D341Med (cell line): ENCODE measurements at regions not wholly inside any gene's neighbourhood (a gene's known extent, or its start where the extent isn't known, plus 50 kb on each side); places are given as distances from the start of the nearest gene placed in this dataset.
A peak's percentile ranks its signal among the peaks of the same experiment; 100 is the strongest.
"Not testable (repeated sequence)": the region's sequence is repeated elsewhere in the genome, so short reads cannot be mapped to it uniquely, and the experiment has no call there.

ENCODE experiments used
- DNase-seq: peaks from one replicate; pipeline ENCODE4 v3.0.0; 2012; ENCODE audit warnings: low spot score

DNA sequence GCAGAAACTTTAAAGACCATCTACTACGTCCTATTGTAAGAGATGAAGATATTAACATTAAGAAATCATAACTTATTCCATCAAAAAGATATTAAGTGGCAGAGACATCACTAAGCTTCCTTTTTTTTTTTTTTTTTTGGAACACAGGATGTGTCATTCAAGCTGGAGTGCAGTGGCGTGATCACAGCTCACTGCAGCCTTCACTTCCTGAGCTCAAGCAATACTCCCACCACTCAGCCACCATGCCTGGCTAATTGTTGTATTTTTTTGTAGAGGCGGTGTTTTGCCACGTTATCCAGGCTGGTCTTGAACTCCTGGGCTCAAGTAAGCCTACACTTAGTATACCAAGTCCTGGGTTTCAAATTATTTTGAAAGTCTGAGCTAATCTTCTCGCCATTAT, 169.7 kb upstream of the KCTD7 start:
- DNase-seq, result not testable (repeated sequence)

DNA sequence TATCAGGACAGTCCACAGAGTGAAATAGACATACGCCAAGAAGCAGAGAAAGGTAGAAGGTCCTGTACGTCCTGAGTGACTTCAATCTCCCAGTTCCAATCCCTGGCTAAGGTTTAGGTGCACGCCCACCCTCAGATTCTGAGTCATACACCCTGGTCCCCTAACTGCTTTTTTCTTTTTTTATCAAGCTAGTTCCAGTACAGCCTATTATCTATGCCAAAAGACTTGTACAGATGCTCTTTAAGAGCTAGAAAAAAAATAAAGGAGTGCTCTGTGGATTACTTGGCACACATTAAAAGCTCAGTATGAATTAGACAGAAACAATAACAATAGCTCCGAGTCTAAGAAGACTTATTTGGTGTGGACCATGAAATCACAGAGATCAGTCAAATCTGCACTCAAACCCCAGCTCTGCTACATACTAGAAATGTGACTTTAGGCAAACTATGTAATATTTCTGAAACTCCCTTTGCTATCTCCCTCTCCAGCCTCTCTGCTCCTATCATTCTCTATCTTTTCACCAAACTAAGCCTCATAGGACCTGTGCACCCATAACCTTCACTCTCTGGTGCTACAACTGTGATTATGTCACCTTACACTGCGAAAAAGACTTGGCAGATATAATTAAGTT, 168.8 kb upstream of the KCTD7 start:
- DNase-seq, result not testable (repeated sequence)

DNA sequence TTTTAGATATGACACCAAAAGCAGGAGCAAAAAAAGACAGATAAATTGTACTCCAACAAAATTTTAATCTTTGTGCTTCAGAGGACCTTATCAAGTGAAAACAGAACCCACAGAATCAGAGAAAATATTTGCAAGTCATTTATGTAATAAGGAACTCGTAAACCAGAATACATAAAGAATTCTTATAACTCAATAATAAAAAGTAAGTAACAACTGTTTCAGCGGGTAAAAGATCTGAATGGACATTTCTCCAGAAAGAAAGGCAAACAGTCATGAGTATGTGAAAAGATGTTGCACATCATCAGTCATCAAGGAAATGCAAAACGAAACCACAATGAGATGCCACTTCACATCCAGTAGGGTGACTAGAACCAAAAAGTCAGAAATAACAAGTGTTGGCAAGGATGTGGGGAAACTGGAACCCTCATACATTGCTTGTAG, 167.7 kb upstream of the KCTD7 start:
- no peak for DNase-seq

DNA sequence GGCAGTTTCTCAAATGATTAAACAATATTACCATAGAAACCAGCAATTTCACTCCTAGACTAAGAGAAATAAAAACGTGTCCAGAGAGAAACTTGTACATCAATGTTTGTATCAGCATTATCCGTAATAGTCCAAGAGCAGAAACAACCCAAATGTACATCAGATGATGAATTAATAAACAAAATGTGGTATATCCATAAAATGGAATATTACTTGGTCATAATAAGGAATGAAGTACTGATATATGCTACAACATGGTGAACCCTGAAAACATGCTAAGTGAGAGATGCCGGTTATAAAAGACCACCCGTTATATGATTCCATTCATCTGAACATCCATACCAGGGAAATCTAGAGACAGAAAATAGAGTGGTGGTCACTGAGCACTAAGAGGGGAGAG, 167.3 kb upstream of the KCTD7 start:
- DNase-seq, result not testable (repeated sequence)

DNA sequence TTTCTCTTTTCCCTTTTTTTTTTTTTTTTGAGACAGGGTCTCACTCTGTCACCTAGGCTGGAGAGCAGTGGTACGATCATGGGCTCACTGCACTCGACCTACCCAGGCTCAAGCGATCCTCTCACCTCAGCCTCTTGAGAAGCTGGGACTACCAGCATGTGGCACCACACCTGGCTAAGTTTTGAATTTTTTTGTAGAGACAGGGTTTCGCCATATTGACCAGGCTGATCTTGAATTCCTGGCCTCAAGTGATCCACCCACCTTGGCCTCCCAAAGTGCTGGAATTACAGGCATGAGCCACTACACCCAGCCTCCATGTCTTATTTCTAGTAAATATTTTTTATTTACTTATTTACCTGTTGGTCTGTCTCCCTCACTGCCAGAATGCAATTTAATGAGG, 165.8 kb upstream of the KCTD7 start:
- DNase-seq, result not testable (repeated sequence)

DNA sequence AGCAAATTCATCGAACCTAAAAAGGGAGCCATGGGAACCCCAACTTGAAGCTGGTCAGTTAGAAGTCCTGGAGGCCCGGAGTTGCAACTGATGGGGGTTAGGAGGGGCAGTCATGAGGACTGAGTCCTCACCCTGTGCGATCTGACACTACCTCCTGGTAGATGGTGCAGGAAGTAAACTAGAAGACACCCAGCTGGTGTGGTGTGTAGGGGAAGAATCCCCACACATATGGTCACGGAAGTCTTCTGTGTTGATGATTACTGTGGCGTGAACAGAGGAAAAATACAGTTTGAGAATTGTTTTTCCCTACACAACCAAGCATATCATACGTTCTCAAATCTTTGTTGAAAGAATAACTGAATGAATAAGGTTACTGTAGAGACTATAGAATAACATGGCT, 164.6 kb upstream of the KCTD7 start:
- no peak for DNase-seq

DNA sequence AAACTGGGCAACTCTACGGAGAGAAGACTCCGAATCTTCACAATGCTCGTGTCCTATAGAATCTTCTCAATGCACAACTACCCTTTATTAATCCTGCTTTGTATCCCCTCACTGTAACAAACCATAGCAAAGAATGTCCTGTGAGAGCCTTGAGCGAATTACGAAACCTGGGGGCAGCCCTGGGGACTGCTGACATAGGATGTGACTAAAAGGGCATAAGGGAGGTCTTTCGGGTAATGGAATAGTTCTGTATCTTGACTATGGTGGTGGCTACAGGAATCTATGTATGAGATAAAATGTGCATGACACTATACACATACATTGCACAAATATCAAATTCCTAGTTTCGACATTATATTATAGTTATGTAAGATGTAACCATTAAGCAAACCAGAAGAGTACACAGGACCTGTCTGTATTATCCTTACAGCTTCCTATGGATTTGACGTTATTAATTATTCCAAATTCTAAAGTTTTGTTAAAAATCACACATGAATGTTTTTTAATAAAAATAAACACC, 162.5 kb upstream of the KCTD7 start:
- no peak for DNase-seq

DNA sequence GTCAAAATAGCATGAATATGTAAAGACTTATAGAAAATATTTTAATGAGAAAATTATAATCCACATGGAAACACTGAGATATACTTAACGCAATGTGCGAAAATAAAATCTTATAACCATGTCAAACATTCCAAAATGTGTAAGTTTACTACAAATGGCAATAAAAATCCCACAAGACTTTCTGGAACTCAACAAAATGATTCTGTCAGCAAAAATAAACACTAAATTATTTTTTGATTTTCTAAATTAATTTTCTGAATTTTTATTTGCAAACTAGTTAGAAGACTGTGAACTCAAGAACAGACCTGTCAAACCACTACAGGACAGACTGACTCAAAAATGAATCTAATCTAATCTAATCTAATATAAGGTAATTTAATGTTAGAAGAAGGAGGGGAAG, 160.8 kb upstream of the KCTD7 start:
- DNase-seq, result no peak

DNA sequence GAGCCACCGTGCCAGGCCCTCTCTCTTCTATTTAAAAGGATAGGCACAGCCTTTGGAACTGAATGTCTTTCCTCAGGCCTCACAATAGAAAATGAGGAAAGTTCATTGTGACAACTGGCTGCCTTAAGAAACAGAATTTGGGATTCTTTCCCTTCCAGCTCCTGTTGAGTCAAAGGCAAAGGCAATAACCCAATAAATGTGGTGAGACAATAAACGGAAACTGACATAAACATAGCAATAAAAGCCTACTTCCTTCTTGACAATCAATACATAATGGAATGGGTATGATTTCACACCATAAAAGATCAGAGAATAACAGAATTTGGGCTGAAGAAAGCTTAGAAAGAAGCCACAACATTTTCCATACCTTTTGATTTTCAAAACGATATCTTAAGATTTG, 155.6 kb upstream of the KCTD7 start:
- not testable (repeated sequence) for DNase-seq

DNA sequence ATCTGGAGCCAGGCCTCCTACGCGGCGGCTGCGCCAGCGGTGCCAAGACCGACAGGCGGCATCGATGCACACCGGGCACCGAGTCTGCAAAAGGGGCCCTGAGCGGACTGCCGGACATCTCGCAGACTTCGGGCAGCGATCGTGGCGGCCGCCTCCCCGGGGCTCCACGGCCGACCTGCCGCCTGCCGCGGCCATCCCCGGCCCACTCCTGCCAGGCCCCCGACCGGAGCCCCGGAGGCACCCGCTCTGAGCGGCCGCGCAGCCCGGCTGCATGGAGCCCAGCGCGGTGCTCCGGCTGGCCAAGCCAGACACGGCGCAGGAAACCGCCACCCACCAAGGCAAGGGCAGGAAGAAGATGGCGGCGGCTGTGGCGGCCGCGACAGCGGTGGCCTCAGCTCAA, 154.2 kb upstream of the KCTD7 start:
- DNase-seq, result peak; percentile 26

DNA sequence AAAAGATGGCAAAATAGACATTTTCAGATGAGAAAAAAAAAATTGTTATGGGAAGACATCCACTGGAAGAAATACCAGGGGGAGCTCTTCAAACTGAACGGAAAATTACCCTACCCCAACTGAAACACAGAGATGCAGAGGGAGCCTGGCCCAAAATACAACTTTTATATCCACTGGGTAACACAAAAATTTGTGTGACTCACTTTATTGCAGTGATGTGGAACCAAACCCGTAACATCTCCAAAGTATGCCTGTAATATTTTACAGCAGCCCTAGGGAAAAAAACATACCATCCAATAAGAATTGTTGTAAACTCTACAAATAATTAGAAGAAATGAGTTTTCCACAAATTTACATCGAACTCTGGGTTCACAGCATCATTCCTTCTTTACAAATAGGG, 152.6 kb upstream of the KCTD7 start:
- not testable (repeated sequence) for DNase-seq

DNA sequence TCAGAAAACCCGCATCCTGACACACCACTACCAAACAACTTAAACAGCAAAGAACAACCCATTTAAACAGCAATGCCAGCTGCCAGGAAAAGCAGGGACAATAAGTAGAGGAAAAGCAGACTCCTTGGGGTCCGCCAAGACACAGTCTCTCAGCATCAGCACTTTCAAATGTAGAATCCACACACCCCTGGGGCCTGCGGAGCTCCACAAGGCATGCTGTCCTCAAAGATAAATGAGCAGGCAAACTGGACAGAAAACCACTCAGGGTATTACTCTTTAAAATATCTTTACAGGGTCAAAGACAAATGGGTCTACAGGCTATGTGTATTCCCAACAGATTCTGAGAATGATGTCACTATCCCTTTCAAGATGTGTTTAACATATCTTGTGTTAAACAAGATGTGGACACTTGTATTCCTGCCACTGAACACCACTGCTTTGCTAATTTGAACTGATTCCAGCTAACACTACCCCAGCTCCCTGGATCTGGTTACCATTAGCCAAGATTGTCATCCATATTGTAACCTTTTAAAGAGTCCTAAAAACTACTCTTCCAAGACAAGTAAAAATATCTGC, 150.8 kb upstream of the KCTD7 start:
- DNase-seq, result not testable (repeated sequence)

DNA sequence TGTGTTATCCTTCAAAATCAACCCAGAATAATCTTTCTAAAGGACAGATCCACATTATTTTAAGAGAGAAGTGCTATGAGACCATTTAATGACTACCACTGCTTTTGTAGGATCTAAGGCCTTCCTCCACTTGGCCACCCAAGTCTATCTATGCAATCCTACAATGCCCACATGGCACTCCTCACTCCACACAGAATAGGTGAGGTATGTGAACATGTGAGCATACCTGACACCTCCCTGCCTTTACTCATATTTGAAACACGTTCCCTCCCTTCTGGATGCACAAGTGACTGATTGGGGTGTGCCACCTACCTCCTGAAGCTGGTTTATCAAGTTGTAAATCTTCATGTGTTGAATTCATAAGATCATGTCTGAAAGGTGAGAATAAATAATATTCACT, 147.5 kb upstream of the KCTD7 start:
- not testable (repeated sequence) for DNase-seq

DNA sequence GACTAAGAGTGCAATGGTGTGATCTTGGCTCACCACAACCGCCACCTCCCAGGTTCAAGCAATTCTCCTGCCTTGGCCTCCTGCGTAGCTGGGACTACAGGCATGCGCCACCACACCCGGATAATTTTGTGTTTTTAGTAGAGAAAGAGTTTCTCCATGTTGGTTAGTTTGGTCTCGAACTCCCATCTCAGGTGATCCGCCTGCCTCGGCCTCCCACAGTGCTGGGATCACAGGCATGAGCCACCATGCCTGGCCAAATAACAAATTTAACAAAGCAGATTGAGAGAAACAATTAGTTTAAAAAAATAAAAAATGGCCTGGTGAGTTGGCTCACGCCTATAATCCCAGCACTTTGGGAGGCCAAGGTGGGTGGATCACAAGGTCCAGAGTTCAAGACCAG, 139.6 kb upstream of the KCTD7 start:
- DNase-seq, result not testable (repeated sequence)

DNA sequence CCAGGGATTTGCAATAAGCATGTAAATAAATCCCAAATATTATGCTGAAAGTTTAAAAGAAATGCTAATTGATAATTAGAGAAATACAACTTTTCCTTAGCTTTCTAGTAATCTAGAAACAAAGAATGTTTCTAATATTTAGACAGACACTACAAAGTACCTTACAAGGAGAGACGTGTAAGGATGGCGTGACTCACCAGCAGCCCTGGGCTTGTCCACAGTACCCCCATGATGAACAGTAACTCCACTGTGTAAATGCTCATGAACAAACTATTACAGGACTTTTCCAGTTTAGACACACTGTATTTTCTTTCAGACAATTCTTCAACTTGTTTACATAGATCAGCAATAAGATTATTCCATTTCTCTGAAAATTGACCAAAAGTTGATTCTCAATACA, 138.9 kb upstream of the KCTD7 start:
- not testable (repeated sequence) for DNase-seq

DNA sequence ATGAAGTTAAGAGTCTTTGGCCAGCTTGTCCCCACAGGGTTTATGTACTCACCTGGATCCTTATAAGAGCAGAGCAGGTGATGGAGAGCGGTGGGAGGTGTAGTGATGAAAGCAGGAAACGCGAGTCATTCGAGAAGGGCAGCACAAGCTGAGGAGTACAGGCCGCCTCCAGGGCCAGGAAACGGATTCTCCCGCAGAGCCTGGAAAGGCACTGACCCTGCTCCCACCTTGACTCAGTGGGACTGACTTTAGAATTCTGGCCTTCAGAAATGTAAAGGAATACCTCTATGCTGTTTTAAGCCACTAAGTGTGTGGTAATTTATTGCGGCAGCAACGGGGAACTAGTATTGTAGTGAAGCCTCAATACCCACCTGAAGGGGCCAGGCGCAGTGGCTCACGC, 137.7 kb upstream of the KCTD7 start:
- DNase-seq, result not testable (repeated sequence)

DNA sequence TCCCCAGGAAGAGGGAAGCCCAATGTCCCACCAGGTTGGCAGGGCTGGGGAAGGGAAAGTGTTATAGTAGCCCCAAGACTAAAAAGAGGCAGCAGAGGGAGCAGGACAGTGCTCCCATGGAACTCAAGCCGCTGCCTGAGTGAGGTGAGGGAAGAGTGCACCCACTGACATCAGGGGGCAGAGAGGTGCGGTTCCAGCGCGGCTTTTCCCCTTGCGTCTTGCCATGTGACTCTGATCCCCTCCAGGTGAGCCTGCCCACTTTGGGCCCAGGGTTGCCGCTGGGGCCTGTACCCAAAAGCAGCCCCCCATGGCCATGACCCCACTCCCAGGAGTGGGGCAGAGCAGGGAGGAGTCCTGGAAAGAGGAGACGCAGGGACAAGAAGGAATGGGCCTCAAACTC, 136.3 kb upstream of the KCTD7 start:
- not testable (repeated sequence) for DNase-seq

DNA sequence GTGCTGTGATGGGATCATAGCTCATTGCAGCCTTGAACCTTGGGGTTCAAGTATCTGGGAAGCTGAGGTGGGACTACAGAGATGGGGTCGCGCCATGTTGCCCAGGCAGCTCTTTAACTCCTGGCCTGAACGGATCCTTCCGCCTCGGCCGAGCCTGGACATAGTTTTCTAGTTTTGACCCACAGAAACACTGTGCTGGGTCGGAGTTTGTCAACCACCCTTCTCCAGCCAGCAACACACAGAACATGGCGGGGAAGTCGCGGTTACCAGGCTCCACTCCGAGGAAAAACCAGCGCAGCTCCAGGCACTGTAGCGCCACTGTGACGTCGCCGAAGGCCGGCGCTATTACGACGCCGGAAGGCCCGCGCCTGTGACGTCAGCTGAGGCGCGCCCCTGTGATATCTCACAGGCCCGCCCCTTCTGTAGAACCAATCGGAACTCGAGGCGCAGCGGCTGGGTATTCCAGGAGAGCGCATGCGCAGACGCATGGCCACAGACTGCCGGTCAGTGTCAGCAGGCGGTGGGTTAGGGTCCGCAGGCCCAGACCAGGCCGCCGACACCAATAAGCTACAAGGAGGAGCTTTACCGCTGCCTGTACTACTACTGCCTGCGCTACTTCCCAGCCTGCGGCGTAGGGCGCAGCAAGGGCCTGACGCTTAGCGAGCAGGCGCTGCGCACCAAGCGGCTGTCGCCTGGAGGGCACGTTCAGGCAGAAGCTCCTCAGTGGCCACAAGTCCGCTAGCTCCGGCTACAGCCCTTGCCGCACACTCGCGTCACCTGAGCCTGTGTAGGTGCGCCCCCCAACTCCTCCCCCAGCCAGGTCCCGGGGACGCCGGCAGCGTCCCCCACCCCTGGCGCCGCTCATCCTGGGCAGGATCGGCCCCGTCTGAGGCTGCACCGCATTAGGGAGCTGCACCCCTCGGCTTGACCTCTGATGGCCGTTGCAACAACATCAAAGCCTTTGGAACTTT, 135.2 kb upstream of the KCTD7 start:
- peak; percentile 98 for DNase-seq

DNA sequence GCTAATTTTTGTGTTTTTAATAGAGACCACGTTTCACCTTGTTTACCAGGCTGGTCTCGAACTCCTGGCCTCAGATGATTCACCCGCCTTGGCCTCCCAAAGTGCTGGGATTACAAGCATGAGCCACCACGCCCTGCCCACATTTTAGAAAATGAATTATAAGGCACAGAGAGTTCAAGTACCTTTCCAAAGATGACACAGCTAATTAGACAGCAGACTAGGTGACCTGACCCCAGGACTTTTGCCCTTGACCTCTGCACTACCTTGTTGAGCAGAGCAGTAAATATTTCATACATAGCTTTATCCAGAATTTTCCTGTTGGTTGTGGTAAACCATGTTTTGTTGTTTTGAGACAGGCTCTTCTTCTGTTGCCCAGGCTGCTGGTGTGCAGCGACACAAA, 131.3 kb upstream of the KCTD7 start:
- DNase-seq, result no peak

DNA sequence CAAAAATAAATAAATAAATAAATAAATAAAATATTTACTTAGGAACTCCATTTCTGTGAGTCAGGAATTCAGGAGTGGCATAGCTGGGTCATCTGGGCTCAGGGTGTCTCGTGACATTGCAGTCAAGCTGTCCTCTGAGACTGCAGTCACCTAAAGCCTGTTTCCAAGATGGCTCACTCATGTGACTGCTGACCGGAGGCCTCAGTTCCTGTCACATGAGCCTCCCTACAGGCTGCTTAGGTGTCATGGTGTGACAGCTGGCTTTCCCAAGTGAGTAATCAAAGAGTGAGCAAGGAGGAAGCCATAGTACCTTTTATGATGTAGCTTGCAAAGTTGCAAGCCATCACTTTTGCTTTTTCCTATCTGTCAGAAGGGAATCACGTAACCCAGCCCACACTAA, 128.6 kb upstream of the KCTD7 start:
- no peak for DNase-seq

DNA sequence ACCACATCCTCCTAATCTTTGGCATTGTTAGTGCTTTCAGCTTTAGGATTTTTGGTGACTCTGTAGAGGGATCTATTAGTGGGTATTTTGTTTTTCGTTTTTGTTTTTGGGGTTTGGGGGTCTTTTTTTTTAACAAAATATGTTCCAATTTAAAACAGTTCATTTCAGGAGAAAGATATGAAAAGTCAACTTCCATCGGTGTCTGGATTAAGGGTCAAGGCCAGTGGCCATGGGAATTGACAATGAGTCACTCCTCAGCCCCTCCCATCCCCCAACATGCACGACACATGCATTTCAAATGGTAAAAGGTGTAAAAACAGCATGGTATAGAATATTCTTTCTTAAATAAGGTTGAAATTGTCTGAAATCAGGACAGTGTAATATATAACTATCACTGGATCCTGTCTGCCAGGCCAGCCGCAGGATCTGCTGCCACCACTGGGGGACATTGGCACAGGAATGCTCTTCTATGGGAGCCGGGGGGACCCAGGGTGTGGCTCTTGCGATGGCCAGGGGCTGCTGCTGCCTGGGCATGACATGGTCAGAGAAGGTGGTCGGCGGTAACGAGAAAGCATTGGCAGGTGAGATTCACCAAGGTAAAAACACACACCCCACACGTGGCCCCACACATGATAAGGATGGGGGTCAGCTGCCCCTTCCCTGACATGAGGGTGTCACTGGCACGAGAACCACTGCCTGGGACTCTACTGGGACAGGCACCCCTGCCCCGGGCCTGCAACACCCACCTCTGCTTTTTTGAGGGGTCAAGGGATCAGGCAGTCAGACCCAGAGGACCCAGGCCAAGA, 126.2 kb upstream of the KCTD7 start:
- no peak for DNase-seq

DNA sequence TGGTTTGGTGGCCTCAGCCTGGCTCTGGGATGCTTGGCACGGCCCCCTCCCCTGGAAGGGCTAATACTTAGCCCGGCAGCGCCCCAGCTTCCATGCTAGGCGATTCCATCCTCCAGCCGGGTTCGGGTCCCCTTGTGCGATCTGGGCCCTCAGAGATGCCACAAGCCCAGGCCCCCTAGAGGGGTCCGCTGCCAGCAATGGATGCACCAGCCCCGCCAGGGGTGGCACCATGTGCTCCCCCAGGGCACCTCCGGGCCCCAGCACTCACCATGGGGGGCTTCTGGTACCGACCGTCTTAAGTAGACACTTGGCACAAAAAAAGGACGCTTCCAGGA, 125.7 kb upstream of the KCTD7 start:
- no peak for DNase-seq
